ENCODE measurements at regions not wholly inside any gene's neighbourhood (a gene's known extent, or its start where the extent isn't known, plus 50 kb on each side); places are given as distances from the start of the nearest gene placed in this dataset.
"Not testable (repeated sequence)": the region's sequence is repeated elsewhere in the genome, so short reads cannot be mapped to it uniquely, and the experiment has no call there.

DNA sequence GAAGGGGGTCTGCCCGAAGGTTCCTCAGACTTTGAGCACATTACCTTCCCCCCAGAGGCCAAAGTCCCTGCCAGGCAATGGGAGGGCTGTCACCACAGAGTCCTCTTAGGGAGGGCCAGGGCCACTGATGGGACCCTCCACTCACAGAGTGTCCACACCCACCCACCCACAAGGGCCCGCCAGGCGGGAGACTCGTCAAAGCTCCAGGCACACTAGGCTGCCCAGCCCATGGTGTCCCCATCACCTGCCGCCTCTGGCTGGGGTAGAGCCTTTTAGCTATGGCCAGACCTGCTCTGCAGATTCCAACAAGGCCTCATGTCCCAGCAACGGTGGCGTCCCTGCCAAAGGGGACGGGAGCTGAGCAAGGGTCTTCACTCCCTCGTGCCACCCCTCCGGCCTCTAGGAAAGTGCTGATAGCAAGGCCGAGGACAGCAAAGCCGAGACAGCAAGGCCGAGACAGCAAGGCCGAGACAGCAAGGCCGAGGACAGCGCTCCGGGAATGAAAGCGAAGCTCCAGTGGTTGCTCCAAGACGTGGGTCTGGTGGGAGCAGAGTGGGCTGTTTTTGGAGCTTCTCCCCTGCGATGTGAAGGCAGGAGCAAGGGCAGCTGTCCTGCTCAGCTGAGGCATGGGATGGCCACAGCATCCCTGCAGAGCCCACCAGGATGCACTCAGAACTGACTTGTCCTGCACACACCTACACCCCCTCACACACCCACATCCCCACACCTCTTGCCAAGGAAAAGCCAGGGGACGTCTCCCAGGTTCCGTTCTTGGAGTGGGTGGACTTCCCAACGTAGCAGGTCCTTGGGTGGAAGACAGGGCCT is 123.4 kb downstream of the CRYAA start:
- Histone ChIP-seq H3K4me3 (no peak overlapping the region), H3K27me3 (no peaks in the 10 kb centered on the region), H3K36me3 (no peaks in the 10 kb centered on the region), H3K9me3 (0 out of 2 replicates have a peak, but pooled peaks cover 2% of the 10 kb centered on the region)
- DNase-seq = no peak

DNA sequence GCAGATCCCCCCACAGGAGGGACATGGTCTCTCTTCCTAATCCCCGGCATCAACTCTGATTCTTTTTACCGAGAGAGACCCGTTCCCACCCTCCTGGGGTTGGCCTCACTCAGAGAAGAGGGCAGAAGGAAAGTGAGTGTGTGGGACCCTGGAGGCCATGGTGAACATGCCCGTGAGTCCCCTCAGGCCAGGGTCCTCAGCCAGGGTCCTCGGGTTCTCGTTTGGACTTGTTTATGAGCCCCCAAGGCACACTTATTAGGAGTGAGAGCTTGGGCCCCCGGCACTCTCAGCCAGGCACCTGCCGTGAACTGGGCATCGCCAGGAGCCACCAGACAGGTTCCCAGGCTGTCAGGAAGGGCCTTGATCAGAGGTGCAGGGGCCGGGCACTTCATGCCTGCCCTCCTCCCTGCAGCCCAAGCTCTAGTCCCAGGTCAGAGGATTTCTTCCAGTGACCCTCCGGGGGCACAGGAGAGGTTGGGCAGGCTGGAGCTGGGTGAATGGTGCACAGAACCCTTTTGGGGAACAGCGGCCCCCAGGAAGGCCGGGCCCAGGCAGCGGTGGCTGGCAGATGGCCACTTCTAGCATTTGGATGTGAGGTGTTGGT is 122.6 kb downstream of the CRYAA start:
- no peaks in the 10 kb centered on the region for H3K27me3 ChIP-seq
- H3K36me3 ChIP-seq = no peaks in the 10 kb centered on the region
- no peak overlapping the region for H3K4me3 ChIP-seq
- no peak for DNase-seq
- H3K9me3 ChIP-seq = 0 out of 2 replicates have a peak, but pooled peaks cover 2% of the 10 kb centered on the region

DNA sequence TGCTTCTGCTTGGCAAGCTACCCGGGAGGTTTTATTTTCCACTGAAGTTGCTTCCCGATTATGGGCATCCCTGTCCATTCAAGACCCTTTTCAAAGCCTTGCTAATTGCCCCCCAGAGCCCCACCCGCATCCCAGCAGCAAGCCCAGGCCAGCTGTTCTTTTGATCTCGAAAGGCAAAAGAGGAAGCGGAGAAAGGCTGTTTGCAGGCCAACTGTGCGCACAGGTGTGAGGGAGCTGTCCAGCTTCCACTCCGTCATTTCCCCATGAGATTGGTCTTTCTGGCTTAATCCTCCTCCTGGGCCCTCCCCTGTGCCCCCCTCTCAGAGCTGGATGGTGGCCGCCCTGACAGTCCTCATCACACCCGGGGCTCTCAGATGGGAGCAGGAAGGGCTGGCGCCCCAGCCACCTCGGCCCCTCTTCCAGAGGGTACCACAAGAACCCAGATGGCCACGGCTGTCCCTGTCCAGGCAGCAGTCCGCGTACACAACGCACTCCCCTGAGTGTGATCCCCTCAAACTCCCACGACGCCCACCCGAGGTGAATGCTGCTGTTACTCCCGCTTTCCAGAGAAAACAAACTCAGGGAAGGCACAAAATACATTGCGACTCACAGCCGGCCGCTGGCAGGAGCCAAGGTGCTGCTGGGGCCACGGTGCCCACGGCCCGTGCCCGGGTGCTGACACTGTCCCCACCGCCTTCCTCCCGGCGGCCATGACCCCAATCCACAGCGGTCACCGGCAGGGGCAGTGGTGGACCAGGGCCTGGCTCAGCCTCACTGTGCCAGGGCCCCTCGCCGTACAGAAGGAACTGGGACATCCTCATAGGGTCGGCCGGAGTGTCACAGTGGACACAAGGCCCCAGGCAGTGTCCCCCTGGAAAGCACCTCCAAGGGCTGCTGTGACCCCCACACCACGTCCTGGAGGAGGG is 121.9 kb downstream of the CRYAA start:
- 0 out of 2 replicates have a peak, but pooled peaks cover 2% of the 10 kb centered on the region for H3K9me3 ChIP-seq

DNA sequence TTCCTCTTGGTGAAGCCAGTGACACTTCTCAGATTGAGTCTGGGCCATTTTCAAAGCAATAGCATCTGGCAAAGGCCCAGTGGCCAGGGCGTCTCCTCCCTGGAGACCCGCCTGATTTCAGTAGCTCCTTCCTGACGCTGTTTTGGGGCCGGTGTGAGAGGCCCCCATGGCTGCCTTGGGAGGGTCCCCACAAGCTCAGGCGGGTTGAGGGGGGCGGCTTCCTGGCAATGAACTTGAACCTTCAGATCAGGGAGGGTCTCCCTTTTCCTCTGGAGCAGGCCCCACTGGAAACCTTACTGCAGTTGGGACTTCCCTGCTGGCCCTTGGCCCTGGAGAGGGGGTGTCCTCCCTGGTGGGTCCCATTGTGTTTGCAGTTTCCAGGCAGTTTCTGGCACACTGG is 121.2 kb downstream of the CRYAA start:
- Histone ChIP-seq H3K9me3 (no peaks in the 10 kb centered on the region), H3K4me3 (no peak overlapping the region), H3K27me3 (no peaks in the 10 kb centered on the region), H3K36me3 (no peaks in the 10 kb centered on the region)
- DNase-seq = no peak

More for the DNA sequence above, 121.9 kb downstream of the CRYAA start:
- Histone ChIP-seq H3K36me3 (no peaks in the 10 kb centered on the region), H3K4me3 (no peak overlapping the region), H3K27me3 (no peaks in the 10 kb centered on the region)
- DNase-seq = no peak

DNA sequence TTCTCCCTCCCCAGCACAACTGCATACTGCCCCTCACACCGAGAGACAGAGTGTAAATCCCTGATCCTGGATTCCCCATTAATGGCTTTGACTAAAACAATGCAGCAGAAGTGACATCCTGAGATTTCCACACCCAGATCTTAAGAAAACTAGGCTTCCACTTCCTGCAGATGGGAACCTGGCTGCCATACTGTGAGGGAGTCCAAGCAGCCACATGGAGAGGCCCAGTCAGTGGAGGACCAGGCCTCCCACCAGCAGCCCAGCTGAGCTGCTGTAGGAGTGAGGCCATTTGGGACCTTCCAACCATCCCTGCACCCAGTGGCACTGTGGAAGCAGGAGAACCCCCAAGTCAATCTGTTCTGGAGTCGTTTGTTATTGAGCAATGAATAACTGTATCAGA is 120.6 kb downstream of the CRYAA start:
- Histone ChIP-seq H3K4me3 (no peak overlapping the region), H3K27me3 (no peaks in the 10 kb centered on the region)
- DNase-seq = no peak

DNA sequence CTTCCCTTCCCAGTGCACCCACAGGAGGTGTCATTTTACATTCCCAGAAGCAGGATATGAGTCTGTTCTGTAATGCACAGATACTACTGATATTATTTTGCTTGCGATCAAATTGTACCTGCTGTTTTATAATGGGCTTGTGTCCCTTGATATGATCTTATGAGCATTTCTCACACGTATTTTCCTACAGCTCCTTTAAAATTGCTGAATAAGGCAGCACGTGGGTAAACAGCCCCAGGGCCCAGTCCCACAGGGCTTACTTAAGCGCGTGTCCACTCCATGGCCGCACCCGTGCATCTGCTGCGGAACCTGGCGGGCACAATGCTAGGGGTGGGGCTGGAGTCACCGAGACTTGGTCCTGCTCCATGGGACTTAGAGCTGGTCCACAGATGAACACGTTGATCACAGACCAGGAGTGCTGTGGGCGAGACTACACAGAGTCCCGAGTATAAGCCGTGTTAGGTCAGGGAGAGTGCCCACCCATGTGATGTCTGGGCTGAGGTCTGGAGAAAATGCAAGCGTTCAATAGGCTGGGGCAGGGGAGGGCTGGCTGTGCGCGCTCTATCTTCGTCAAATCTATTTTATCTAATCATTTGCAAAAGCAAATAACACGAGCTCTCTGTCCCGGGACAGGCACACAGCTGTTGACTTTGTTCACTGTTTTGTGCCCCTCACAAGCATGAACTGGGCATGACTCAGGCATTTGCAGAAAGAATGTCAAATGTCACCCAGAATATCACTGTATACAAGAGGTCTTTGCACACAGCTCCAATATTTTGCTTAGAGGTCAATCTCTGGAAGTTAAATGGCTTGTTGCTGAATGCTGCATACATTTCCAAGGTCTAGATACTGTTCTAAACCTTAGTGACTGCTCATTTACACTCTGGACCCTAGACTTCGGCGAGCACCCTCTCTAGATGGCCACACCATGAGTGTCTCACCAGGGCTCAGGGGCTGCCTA is 119.3 kb downstream of the CRYAA start:
- no peaks in the 10 kb centered on the region for H3K9me3 ChIP-seq
- no peak for DNase-seq
- H3K36me3 ChIP-seq = no peaks in the 10 kb centered on the region
- no peaks in the 10 kb centered on the region for H3K27me3 ChIP-seq
- no peak overlapping the region for H3K4me3 ChIP-seq

More for the DNA sequence above, 120.6 kb downstream of the CRYAA start:
- Histone ChIP-seq H3K9me3 (no peaks in the 10 kb centered on the region), H3K36me3 (no peaks in the 10 kb centered on the region)

DNA sequence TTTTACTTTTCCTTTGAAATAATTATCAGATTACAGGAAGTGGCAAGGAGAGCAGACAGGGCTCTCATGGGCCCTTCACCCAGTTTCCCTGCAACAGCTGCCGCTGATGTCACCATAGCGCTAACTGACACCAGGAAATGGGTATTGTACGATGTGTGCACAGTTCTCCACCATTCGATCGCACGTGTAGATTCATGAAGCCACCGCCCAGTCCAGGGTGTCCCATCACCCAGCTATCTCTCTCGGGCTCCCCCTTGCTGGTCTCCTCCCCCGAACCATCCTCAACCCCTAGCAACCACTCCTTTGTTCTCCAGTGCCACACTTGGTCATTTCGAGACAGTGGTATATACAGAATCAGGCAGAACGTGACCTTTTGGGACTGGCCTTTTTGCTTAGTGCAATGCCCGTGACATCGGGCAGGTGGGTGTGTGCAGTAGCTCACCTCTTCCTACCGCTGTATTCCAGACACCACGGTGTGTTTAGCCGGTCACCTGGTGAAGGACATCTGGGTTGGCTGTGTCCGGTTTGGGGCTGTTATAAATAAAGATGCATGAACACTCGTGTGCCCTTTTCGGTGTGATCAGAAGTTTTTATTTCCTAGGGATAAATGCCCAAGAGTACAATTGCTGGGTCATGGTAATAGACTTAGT is 118.4 kb downstream of the CRYAA start:
- Histone ChIP-seq H3K36me3 (no peaks in the 10 kb centered on the region), H3K27me3 (no peaks in the 10 kb centered on the region), H3K9me3 (no peaks in the 10 kb centered on the region), H3K4me3 (no peak overlapping the region)
- DNase-seq = no peak

DNA sequence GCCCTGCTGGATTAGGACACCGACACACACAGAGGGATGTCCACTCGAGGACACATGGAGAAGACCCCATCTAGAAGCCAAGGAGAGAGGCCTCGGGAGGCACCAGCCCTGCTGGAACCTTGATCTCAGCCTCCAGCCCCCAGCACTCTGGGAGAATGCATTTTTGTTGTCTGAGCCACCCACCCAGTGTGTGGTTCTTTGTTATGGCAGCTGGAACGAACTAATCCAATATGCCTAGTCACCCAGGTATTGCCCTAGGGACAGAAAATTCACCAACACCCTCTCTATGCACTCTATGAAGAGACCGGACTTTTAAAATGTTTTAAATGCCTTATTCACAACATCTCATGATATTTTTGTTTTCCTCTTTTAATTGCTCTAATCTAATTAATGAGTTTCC is 117.4 kb downstream of the CRYAA start:
- no peak overlapping the region for H3K4me3 ChIP-seq
- DNase-seq = no peak
- H3K9me3 ChIP-seq = no peaks in the 10 kb centered on the region
- no peaks in the 10 kb centered on the region for H3K36me3 ChIP-seq
- no peaks in the 10 kb centered on the region for H3K27me3 ChIP-seq

DNA sequence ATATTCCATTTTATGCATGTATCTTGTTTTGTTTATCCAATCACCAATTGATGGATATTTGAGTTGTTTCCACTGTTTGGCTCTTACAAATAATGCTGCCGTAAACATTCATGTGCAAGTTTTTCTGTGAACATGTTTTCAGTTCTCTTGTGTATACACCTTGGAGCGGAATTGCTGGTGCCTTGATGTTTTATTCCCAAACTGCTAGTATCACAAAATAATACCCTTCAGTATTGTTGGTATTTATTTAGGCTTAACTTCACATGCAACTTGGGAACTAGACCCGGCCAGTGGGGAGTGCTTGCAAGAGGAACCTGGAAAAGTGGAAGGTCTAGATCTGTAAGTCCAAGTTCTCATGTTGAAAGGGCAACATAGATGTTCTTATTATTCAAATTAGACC is 115.9 kb downstream of the CRYAA start:
- Histone ChIP-seq H3K36me3 (no peaks in the 10 kb centered on the region), H3K4me3 (no peak overlapping the region), H3K27me3 (no peaks in the 10 kb centered on the region), H3K9me3 (no peaks in the 10 kb centered on the region)
- no peak for DNase-seq

DNA sequence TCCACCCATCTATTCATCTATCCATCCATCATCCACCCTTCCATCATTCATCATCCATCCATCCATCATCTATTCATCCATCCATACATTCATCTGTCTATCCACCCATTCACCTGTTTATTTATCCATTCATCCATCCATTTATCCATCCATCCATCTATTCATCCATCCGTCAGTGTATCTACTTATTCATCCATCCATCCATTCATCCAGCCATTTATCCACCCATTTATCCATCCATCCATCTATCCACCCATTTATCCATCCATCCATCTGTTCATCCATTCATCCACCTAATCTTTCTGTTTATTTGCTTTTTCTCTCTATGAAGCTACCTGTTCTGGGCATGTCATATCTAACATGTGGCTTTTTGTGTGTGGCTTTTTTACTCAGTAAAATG is 115.4 kb downstream of the CRYAA start:
- DNase-seq = no peak
- H3K27me3 ChIP-seq = no peaks in the 10 kb centered on the region
- H3K36me3 ChIP-seq = no peaks in the 10 kb centered on the region

DNA sequence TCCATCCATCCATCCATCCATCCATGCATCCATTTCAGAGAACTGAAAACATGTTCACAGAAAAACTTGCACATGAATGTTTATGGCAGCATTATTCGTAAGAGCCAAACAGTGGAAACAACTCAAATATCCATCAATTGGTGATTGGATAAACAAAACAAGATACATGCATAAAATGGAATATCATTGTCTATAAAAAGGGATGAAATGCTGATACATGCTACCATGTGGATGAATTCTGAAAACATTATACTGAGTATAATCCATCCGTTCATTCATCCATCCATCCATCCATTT is 115.1 kb downstream of the CRYAA start:
- not testable (repeated sequence) for H3K4me3 ChIP-seq, DNase-seq, H3K27me3 ChIP-seq, H3K36me3 ChIP-seq, H3K9me3 ChIP-seq

More for the DNA sequence above, 115.4 kb downstream of the CRYAA start:
- H3K9me3 ChIP-seq = no peaks in the 10 kb centered on the region
- no peak overlapping the region for H3K4me3 ChIP-seq

DNA sequence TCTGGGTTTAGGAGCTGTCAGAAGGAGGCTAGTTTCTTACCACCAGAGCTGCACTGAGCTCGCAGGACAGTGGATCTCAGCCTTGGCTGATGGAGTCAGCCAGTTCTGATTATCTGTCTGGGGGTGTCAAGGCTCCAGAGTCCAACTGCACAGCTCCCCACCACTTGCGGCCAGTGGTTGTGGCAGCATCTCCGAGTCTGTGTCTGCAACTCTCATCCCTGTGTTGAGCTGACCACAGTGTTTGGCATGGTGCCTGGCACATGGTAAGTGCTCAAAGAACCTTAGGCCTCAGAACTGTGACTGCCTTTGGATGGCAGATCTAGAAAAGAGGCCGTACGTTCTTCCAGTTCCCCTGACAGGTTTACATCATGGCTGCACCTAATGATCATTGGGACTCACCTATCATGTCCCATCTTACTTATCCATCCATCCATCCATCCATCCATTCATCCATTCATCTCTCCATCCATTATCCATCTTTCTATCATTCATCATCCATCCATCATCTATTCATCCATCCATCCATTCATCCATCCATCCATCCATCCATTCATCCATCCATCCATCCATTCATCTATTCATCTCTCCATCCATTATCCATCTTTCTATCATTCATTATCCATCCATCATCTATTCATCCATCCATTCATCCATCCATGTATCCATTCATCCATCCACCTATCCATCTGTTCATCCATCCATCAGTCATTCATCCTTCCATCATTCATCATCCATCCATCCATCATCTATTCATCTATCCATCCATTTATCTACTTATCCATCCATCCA is 114.5 kb downstream of the CRYAA start:
- H3K9me3 ChIP-seq = no peaks in the 10 kb centered on the region
- no peaks in the 10 kb centered on the region for H3K27me3 ChIP-seq
- H3K36me3 ChIP-seq = no peaks in the 10 kb centered on the region
- no peak overlapping the region for H3K4me3 ChIP-seq
- no peak for DNase-seq

DNA sequence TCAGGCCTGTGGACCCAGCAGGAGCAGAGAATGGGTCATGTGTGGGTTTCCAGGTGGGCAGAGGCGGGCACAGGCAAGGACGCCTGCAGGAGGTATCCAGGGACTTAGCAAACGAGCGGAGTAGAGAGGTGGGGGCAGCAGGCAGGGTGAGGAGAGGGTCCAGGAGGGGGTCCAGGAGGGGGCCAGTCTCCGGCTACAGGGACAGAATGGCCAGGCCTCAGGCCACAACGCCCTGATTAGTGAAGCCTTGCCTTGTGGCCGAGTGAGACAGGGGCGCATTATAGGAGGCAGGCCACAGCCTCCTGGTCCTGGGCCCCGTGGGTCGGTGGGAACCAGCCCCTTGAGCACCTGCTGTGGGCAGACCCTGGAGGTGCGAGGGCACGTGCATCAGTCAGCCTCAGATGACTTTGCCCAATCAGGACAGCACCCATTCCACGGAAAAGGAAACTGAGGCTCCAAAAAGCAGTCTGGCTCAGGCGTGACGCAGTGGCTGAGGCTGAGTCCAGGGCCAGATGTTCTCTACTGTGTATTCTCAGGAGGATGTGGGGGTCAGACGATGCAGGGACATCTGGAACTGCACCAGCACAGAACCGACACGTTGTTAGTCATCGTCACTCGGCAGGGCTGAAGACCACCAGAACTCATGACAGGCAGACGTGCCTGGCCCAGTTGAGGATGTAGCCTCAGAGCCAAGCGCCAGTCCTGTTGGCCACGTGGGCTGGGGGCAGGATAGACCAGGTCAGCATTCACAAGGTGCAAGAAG is 113.7 kb downstream of the CRYAA start:
- H3K9me3 ChIP-seq = no peaks in the 10 kb centered on the region
- no peaks in the 10 kb centered on the region for H3K27me3 ChIP-seq
- H3K4me3 ChIP-seq = no peak overlapping the region
- no peaks in the 10 kb centered on the region for H3K36me3 ChIP-seq
- no peak for DNase-seq

DNA sequence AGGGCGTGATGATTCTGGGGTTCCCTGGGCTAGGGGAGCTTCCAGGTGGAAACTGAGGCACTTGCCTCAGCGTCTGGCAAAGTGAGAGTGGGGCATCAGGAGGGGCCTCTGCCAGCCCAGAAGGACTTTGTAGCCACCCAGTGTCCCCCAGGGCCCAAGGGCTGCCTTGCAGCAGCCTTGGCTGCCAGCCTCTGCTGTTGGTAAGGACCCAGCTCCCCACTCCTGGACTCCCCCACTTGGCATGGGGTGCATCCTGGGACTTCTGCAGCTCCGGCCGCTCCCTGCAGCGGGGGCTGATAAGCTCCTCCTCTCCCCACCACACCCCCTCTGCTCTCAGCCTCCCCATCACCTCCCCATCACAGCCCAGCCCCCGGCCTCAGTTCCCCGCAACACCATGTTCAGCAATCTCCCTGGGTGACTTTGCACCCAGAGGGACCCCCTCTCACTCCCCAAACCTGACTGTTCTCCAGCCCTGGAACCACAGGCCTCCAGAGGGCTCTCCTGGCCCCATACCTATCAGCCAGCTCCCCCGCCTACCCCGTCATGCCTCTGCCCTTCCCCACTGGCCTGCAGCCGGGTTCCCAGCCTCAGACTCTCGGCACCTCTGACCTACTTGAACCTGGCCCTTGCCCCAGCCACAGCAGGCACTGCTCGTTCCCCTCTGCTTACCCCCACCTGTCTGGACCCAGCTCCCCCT is 113.0 kb downstream of the CRYAA start:
- no peak overlapping the region for H3K4me3 ChIP-seq
- no peak for DNase-seq

More for the DNA sequence above, 113.0 kb downstream of the CRYAA start:
- H3K9me3 ChIP-seq = no peaks in the 10 kb centered on the region
- no peaks in the 10 kb centered on the region for H3K36me3 ChIP-seq
- H3K27me3 ChIP-seq = no peaks in the 10 kb centered on the region
